Fibroblast of the aortic adventitia (primary cell): ENCODE measurements at regions not wholly inside any gene's neighbourhood (a gene's known extent, or its start where the extent isn't known, plus 50 kb on each side); places are given as distances from the start of the nearest gene placed in this dataset.
"Not testable (repeated sequence)": the region's sequence is repeated elsewhere in the genome, so short reads cannot be mapped to it uniquely, and the experiment has no call there.

Experiments
- DNase-seq: peaks from one replicate; pipeline ENCODE4 v3.0.0-alpha.2; 2010; ENCODE audit warnings: low read depth
- H3K4me3 ChIP-seq: 2 replicates; pipeline ENCODE4 v1.5.1; 2011; ENCODE audit warnings: low read depth, mild to moderate bottlenecking, control low read depth, low read length, moderate library complexity
- TF ChIP-seq, protein P1 (sequence below): IDR thresholded peaks from 2 replicates; pipeline ENCODE4 v1.5.1; 2011; ENCODE audit warnings: mild to moderate bottlenecking, low read length, control low read depth, inconsistent platforms; ENCODE audit not compliant: insufficient read depth

DNA sequence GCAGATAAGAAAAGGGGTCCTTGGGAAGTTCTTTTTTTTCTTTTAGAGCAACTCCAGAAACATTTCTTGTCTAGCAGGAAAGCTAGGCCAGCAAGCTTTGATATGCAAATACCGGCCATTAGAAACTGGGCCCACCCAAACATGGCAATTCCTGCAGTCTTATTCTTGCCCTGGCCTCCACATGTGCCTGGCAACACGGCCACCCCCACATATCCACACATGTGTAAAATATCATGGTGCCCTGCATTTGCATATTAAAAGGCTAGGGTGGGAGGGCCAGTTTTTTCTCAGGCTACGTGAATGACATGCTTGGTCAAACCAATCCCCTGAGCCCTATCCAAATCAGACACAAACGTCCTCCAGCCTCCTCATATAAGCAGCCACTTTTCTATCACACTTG lies 171.7 kb upstream of the ZCCHC13 start:
- TF ChIP-seq, protein P1, sequence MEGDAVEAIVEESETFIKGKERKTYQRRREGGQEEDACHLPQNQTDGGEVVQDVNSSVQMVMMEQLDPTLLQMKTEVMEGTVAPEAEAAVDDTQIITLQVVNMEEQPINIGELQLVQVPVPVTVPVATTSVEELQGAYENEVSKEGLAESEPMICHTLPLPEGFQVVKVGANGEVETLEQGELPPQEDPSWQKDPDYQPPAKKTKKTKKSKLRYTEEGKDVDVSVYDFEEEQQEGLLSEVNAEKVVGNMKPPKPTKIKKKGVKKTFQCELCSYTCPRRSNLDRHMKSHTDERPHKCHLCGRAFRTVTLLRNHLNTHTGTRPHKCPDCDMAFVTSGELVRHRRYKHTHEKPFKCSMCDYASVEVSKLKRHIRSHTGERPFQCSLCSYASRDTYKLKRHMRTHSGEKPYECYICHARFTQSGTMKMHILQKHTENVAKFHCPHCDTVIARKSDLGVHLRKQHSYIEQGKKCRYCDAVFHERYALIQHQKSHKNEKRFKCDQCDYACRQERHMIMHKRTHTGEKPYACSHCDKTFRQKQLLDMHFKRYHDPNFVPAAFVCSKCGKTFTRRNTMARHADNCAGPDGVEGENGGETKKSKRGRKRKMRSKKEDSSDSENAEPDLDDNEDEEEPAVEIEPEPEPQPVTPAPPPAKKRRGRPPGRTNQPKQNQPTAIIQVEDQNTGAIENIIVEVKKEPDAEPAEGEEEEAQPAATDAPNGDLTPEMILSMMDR: no peak
- DNase-seq: no peak
- no peak overlapping the region for H3K4me3 ChIP-seq

DNA sequence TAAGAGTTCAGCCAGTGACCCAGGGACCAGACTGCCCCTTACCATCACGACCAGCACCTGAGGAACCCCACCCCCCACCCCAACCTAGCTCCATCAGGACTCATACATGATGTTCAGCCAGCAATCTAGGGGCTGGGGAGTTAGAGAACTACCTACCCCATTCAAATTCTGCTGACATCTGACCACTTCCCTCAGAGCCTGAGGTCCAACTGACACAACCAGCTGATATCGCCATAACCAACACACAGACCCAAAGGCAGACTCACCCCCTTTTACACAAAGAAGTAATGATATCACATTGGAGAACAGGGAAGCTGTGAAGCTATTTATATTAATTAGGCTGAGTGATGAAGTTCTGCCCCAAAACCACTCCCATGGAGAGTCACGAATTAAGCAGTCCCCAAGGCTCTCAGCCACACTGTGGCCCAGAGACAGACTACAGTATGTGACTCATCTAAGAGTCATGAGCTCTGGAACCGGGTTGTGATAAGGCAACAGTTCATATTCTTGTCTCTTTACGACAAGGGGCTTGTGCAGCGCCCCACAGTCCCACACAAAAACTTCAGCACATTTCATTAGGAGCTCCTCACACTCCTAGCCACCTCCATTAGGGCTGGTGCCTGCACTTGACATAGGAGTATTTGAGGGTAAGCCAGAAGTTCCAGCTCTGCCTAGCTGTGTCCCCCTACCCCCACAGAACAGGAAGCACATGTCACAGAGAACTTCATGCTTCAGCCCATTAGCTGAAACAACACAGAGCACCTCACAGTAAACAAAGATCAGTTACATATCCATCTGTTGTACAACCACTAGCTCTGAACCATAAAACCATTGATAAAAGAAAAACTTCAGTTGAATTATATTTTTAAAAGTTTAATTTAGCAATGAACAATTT lies 184.7 kb upstream of the ZCCHC13 start:
- H3K4me3 ChIP-seq: no peak overlapping the region
- peak; percentile 36 for DNase-seq
- TF ChIP-seq, protein P1: no peak

DNA sequence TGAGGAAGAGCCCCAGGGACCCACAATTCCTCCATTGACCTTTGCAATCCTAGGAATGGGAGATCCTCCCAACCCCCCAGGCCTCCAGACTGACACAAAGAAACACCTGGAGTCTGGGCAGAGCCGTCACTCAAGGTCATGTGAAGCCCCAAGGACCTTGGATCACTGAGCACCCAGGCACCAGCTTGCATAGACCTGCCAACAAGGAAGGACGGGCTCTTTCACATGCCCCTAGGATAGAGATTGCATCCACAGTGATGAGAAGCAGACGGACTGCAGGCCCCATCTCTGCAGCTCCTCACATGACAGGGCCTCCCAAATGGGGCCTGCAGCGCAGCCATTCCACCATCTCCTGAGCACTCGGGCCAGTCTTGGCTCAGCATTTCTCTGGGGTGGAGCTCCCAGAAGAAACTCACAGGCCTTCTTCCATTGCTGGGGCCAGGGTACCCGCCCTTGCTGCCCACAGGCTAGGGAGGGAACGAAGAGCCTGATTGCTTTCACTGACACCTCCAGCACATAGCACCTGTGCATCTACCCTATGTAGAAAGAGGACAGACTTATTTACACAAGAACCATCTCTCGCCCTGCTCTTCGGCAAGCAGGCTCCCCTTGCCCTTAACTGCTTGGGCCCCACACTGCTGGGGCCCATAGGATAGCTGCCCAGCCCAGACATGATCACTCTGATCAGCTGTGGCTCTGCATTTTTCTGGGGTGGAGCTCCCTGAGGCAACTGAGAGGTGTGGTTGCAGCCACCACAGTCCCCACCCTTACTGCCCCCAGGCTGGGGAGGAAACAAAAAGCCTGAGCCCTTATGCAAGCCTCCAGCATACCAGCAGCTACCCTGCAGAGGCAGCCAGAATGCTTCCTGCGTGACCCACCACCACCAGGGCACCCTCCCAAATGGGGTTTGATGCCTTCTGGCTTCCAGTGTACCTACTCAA lies 185.7 kb upstream of the ZCCHC13 start:
- DNase-seq: no peak

DNA sequence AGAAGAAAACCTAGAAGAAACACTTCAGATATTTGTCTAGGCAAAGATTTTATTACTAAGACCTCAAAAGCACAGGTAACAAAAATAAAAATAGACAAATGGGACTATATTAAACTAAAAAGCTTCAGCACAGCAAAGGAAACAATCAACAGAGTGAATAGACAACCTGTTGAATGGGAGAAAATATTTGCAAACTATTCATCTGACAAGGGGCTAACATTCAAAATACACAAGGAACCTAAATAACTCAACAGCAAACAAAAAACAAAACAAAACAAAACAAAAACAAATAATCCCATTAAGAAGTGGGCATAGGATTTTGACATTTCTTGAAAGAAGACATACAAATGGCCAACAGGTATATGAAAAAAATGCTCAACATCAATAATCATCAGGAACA lies 192.7 kb upstream of the ZCCHC13 start:
- H3K4me3 ChIP-seq: no peak overlapping the region

More for the DNA sequence above, 185.7 kb upstream of the ZCCHC13 start:
- H3K4me3 ChIP-seq: no peak overlapping the region
- TF ChIP-seq, protein P1: no peak

DNA sequence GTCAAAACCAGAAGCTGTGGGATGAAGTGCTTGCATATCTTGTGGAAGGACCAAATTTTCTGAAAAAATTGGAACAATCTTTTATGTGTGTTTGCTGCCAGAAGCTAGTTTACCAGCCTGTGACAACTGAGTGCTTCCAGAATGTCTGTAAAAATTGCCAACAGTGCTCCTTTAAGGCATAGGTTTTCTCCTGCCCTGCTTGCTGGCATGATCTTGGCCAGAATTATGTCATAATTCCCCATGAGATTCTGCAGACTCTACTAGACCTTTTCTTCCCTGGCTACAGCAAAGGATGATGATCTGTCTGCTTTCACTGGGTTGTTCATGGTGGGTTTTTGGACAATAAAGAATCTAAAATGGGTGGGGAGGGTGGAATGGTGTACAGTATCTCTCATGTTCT lies 196.3 kb upstream of the ZCCHC13 start:
- TF ChIP-seq, protein P1: no peak
- DNase-seq: no peak
- H3K4me3 ChIP-seq: no peak overlapping the region

More for the DNA sequence above, 192.7 kb upstream of the ZCCHC13 start:
- TF ChIP-seq, protein P1: no peak
- DNase-seq: no peak

DNA sequence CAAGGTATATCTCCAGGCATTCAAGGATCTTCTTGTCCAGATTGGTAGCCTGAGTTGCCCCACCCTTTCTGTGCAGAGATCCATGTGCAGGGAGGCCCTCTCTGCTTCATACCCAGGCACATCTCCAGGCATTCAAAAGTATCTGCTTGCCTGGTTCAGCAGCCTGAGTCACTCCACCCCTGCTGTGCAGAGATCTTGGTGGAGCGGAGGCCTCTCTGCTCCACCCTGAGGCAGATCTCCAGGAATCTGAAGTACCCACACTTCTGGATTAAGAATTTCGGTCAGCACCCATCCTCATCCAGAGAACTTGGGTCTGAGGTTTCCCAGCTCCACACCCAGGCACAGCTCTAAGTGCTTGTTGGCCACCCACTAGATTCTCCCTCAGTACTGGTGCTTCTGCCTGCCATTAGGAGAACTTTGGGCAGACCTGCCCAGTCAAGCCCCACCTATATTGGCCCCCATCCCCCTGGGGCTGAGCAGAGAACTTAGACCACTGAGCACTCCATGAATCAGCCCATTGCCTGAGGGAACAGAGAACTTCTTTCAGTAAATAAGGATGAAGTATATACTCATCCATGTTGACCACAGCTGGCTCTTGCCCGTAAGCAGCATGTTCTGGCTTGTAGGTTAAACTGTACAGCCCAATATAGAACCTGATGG lies 199.5 kb upstream of the ZCCHC13 start:
- no peak overlapping the region for H3K4me3 ChIP-seq
- TF ChIP-seq, protein P1: no peak
- no peak for DNase-seq

DNA sequence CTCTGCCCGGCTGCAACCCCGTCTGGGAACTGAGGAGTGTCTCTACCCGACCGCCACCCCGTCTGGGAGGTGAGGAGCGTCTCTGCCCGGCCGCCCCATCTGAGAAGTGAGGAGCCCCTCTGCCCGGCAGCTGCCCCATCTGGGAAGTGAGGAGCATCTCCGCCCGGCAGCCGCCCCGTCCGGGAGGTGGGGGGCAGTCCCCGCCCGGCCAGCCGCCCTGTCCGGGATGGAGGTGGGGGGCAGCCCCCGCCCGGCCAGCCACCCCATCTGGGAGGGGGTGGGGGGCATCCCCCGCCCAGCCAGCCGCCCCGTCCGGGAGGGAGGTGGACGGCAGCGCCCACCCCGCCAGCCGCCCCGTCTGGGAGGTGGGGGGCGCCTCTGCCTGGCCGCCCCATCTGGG lies 205.6 kb upstream of the ZCCHC13 start:
- DNase-seq, H3K4me3 ChIP-seq: not testable (repeated sequence)
